GM12878 (cell line): ENCODE measurements at regions not wholly inside any gene's neighbourhood (a gene's known extent, or its start where the extent isn't known, plus 50 kb on each side); places are given as distances from the start of the nearest gene placed in this dataset.

Experiments used
- BRCA1 ChIP-seq: IDR thresholded peaks from 2 replicates; pipeline ENCODE4 v1.6.1; 2011; ENCODE audit warnings: low read depth, low read length, improper control_type of control experiment
- MEF2B ChIP-seq: fragments of 450-650 bp; IDR thresholded peaks from 2 replicates; pipeline ENCODE4 v1.6.1; 2018; ENCODE audit warnings: mild to moderate bottlenecking, moderate library complexity; ENCODE audit not compliant: partially characterized antibody, poor library complexity, severe bottlenecking
- SRF ChIP-seq, 2 experiments: IDR thresholded peaks; 2 replicates each; pipeline ENCODE4 v1.6.1; 2011; ENCODE audit warnings: low read depth in 2 of 2, low read length in 2 of 2, mild to moderate bottlenecking in 1 of 2, moderate library complexity in 1 of 2
- YY1 ChIP-seq: IDR thresholded peaks from 2 replicates; pipeline ENCODE4 v1.6.1; 2011; ENCODE audit warnings: low read depth, mild to moderate bottlenecking, low read length
- TF ChIP-seq, protein P1 (sequence below): fragments of 450-650 bp; IDR thresholded peaks from 2 replicates; pipeline ENCODE4 v1.6.1; 2016; ENCODE audit warnings: mild to moderate bottlenecking
- TF ChIP-seq, protein P2 (sequence below), 3 experiments: IDR thresholded peaks in 2 of 3; conservative IDR thresholded peaks in 1 of 3; 2 replicates each; pipeline ENCODE4 v1.5.1; 2011; ENCODE audit warnings: low read depth in 3 of 3, low read length in 3 of 3, mild to moderate bottlenecking in 3 of 3, control low read depth in 2 of 3, moderate library complexity in 2 of 3, inconsistent platforms in 1 of 3, mixed read lengths in 1 of 3; ENCODE audit not compliant: control insufficient read depth in 2 of 3, insufficient read depth in 1 of 3; ENCODE audit errors: extremely low read depth in 1 of 3

DNA sequence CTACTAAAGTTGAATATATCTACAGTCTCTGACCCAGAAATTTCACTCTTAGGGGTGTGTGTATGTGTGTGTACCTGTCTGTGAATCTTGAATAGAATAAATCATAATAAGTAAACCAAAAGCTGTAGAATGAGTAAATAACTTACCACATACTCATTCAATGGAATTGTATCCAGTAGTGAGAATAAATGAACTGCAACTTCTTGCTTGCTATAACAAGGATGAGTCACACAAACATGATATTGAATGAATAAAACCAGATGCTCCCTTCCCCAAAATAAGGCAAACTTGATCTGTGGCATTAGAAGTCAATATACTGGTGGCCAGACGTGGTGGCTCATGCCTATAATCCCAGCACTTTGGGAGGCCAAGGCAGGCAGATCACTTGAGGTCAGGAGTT lies 259.8 kb upstream of the MON1B start:
- TF ChIP-seq SRF (IDR thresholded peaks at IDR 0.05; ENCODE audit: low read depth in 2 of 2, low read length in 2 of 2), result no peak
- no peak for TF ChIP-seq BRCA1
- TF ChIP-seq, protein P1, sequence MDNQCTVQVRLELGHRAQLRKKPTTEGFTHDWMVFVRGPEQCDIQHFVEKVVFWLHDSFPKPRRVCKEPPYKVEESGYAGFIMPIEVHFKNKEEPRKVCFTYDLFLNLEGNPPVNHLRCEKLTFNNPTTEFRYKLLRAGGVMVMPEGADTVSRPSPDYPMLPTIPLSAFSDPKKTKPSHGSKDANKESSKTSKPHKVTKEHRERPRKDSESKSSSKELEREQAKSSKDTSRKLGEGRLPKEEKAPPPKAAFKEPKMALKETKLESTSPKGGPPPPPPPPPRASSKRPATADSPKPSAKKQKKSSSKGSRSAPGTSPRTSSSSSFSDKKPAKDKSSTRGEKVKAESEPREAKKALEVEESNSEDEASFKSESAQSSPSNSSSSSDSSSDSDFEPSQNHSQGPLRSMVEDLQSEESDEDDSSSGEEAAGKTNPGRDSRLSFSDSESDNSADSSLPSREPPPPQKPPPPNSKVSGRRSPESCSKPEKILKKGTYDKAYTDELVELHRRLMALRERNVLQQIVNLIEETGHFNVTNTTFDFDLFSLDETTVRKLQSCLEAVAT, result no peak
- TF ChIP-seq YY1, result no peak
- TF ChIP-seq, protein P2, sequence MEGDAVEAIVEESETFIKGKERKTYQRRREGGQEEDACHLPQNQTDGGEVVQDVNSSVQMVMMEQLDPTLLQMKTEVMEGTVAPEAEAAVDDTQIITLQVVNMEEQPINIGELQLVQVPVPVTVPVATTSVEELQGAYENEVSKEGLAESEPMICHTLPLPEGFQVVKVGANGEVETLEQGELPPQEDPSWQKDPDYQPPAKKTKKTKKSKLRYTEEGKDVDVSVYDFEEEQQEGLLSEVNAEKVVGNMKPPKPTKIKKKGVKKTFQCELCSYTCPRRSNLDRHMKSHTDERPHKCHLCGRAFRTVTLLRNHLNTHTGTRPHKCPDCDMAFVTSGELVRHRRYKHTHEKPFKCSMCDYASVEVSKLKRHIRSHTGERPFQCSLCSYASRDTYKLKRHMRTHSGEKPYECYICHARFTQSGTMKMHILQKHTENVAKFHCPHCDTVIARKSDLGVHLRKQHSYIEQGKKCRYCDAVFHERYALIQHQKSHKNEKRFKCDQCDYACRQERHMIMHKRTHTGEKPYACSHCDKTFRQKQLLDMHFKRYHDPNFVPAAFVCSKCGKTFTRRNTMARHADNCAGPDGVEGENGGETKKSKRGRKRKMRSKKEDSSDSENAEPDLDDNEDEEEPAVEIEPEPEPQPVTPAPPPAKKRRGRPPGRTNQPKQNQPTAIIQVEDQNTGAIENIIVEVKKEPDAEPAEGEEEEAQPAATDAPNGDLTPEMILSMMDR (IDR thresholded peaks at IDR 0.05 in 2 of 3, conservative IDR thresholded peaks at IDR 0.05 in 1 of 3; ENCODE audit: control insufficient read depth in 2 of 3, extremely low read depth in 1 of 3, insufficient read depth in 1 of 3, low read depth in 3 of 3, low read length in 3 of 3), result no peak
- no peak for TF ChIP-seq MEF2B
